Small intestine (tissue), 7 donors: ENCODE measurements at regions not wholly inside any gene's neighbourhood (a gene's known extent, or its start where the extent isn't known, plus 50 kb on each side); places are given as distances from the start of the nearest gene placed in this dataset.
A peak's percentile ranks its signal among the peaks of the same experiment; 100 is the strongest.

Experiments used
- DNase-seq, 2 donors: peaks; one replicate each; pipeline versions ENCODE4 v3.0.0 to v3.0.0-alpha.2; 2013
- FAIRE-seq: peaks from 2 replicates; lab custom pipeline; 2012; peaks lifted over from hg19 to GRCh38; lab: Jason Lieb, UNC
- H3K27ac ChIP-seq, 3 donors: one replicate each; pipeline ENCODE4 v1.5.1; 2013; ENCODE audit warnings: low read length in 2 of 3, mild to moderate bottlenecking in 2 of 3, control low read depth in 1 of 3, inconsistent platforms in 1 of 3, low read depth in 1 of 3, moderate library complexity in 1 of 3
- H3K27me3 ChIP-seq, 3 donors: one replicate each; pipeline ENCODE4 v1.6.1; 2013; ENCODE audit warnings: low read length in 3 of 3, inconsistent platforms in 1 of 3; ENCODE audit not compliant: control insufficient read depth in 3 of 3, insufficient read depth in 3 of 3
- H3K36me3 ChIP-seq, 3 donors: one replicate each; pipeline ENCODE4 v1.6.1; 2013; ENCODE audit warnings: low read length in 3 of 3, inconsistent platforms in 1 of 3, low read depth in 1 of 3, mild to moderate bottlenecking in 1 of 3, moderate library complexity in 1 of 3; ENCODE audit not compliant: control insufficient read depth in 3 of 3, insufficient read depth in 2 of 3
- H3K4me1 ChIP-seq, 3 donors: one replicate each; pipeline ENCODE4 v1.6.1; 2013; ENCODE audit warnings: low read length in 2 of 3, inconsistent platforms in 1 of 3, low read depth in 1 of 3, mild to moderate bottlenecking in 1 of 3, moderate library complexity in 1 of 3; ENCODE audit not compliant: control insufficient read depth in 3 of 3, insufficient read depth in 2 of 3
- H3K4me3 ChIP-seq, 3 donors: one replicate each; pipeline ENCODE4 v1.5.1; 2013; ENCODE audit warnings: low read length in 3 of 3, control low read depth in 1 of 3, inconsistent platforms in 1 of 3, low read depth in 1 of 3, mild to moderate bottlenecking in 1 of 3, moderate library complexity in 1 of 3
- H3K9me3 ChIP-seq, 2 donors: one replicate each; pipeline ENCODE4 v1.6.1; 2013; ENCODE audit warnings: low read depth in 1 of 2, low read length in 1 of 2; ENCODE audit not compliant: control insufficient read depth in 2 of 2, insufficient read depth in 1 of 2
- WGBS, 3 donors: extraction: QIAGEN DNeasy Blood & Tissue Kit; methylation state at CpG; one replicate each; pipeline ENCODE4 v1.1.7; 2013; 5-methylcytosine and 5-hydroxymethylcytosine counted together
- donor health status: healthy with polysubstance abuse.
- donor health status: control.
- donor health status: control.
- donor health status: Bipolar disorder and iron deficiency.
- donor health status: healthy.

DNA sequence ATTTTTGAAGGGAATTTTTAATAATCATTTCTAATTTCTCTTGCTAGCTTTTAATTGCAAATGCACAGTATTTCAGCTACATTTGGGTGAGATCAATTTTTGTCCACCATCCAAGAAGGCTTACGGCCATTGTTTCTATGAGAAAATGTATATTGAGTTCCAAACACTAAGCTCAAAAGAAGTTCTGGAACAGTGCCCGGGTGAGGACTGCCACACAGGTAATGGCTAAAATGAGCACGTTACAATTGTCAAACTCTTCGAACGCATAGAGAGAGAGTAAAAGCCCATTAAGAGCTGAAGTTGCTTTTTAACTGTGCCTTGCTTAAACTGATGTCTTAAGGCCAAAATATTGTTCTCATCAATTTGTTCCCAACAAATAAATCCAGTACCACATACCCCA, 755.0 kb downstream of the DIAPH3 start:
- no peak for DNase-seq
- Histone ChIP-seq H3K4me1 (peaks cover 0 to 4% (median 0%) of the 10 kb centered on the region in 3 donors), H3K27ac (no peak overlapping the region), H3K9me3 (peaks cover 0 to 6% of the 10 kb centered on the region in 2 donors), H3K4me3 (no peak overlapping the region), H3K36me3 (no peaks in the 10 kb centered on the region), H3K27me3 (no peaks in the 10 kb centered on the region)
- WGBS, 3 donors: 81 to 91% (median 85%) methylated on average over 5 of the region's 5 CpGs
- FAIRE-seq: no peak

GRCh38 chr13:59409211-59409610, 754.5 kb downstream of the DIAPH3 start:
- no peaks in the 10 kb centered on the region for H3K4me1 ChIP-seq
- no peak for DNase-seq
- no peak for FAIRE-seq

GRCh38 chr13:59409634-59410200, 754.0 kb downstream of the DIAPH3 start:
- FAIRE-seq (no peak), DNase-seq (no peak)
- Histone ChIP-seq H3K9me3 (peaks cover 0 to 6% of the 10 kb centered on the region in 2 donors), H3K4me1 (no peaks in the 10 kb centered on the region), H3K27me3 (no peaks in the 10 kb centered on the region), H3K4me3 (no peak overlapping the region), H3K36me3 (no peaks in the 10 kb centered on the region), H3K27ac (no peak overlapping the region)
- 53 to 71% (median 55%) methylated on average over 8 of the region's 8 CpGs for WGBS, 3 donors

More at GRCh38 chr13:59409211-59409610, 754.5 kb downstream of the DIAPH3 start:
- no peaks in the 10 kb centered on the region for H3K36me3 ChIP-seq
- H3K4me3 ChIP-seq: no peak overlapping the region
- peaks cover 0 to 6% of the 10 kb centered on the region in 2 donors for H3K9me3 ChIP-seq
- WGBS, 3 donors: 4 to 19% (median 6%) methylated on average over 2 of the region's 2 CpGs
- H3K27ac ChIP-seq: no peak overlapping the region
- no peaks in the 10 kb centered on the region for H3K27me3 ChIP-seq

GRCh38 chr13:59413126-59413525, 750.6 kb downstream of the DIAPH3 start:
- H3K4me1 ChIP-seq: no peaks in the 10 kb centered on the region
- no peak overlapping the region for H3K27ac ChIP-seq
- H3K36me3 ChIP-seq: no peaks in the 10 kb centered on the region
- FAIRE-seq (no peak), DNase-seq (no peak)
- H3K4me3 ChIP-seq: no peak overlapping the region
- H3K27me3 ChIP-seq: no peaks in the 10 kb centered on the region
- no peaks in the 10 kb centered on the region for H3K9me3 ChIP-seq

DNA sequence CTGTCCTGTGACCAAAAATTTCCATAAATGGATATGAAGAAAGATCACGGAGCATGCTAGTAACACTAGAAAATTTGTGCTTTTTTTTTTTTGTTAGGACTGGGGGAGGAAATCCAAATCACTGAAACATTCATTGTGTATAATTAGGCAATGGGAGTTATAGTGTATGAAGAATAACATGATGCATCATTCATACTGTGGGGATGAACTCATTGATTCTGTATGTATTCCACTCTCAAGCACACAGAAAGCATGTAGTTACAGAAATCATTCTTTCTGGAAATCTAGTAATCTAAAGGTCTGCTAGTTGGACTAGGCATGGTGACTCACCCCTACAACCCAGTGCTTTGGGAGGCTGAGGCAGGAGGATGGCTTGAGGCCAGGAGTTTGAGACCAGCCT, 749.7 kb downstream of the DIAPH3 start:
- WGBS, 3 donors: 65 to 88% (median 83%) methylated on average over 1 of the region's 1 CpG
- no peaks in the 10 kb centered on the region for H3K36me3 ChIP-seq
- FAIRE-seq: no peak

GRCh38 chr13:59415498-59415897, 748.2 kb downstream of the DIAPH3 start:
- FAIRE-seq (no peak), DNase-seq (peak in 1 of 2 donors; percentile 16)
- no peaks in the 10 kb centered on the region for H3K36me3 ChIP-seq
- H3K4me3 ChIP-seq: no peak overlapping the region
- H3K4me1 ChIP-seq: no peaks in the 10 kb centered on the region
- H3K9me3 ChIP-seq: no peaks in the 10 kb centered on the region
- H3K27me3 ChIP-seq: no peaks in the 10 kb centered on the region
- no peak overlapping the region for H3K27ac ChIP-seq
- WGBS, 3 donors: 41 to 64% (median 46%) methylated on average over 5 of the region's 5 CpGs

More for the DNA sequence above, 749.7 kb downstream of the DIAPH3 start:
- Histone ChIP-seq H3K4me1 (no peaks in the 10 kb centered on the region), H3K4me3 (no peak overlapping the region), H3K27me3 (no peaks in the 10 kb centered on the region), H3K9me3 (no peaks in the 10 kb centered on the region), H3K27ac (no peak overlapping the region)
- no peak for DNase-seq

DNA sequence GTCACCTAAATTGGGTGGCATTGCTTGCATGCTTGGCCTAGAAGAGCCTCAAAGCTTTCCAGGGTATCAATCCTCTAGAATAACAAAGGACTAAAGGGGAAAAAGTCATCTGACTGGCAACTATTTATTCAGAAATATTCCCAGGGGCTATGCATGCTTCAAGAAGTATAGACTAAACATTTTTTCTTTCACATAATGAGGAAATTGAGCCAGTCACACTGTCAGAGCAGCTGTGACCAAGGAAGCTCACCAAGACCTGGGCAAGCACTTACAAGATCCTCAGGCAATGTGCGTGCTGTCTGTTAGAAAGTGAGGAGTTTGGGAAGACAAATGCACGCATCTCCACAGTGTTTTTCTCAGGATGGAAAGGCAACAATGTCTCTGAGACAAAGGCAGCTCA, 747.2 kb downstream of the DIAPH3 start:
- no peak for FAIRE-seq
- no peak overlapping the region for H3K4me3 ChIP-seq
- no peaks in the 10 kb centered on the region for H3K27me3 ChIP-seq
- no peaks in the 10 kb centered on the region for H3K9me3 ChIP-seq
- 86 to 88% (median 87%) methylated on average over 2 of the region's 2 CpGs for WGBS, 3 donors
- H3K27ac ChIP-seq: no peak overlapping the region
- no peak for DNase-seq
- H3K4me1 ChIP-seq: no peaks in the 10 kb centered on the region
- no peaks in the 10 kb centered on the region for H3K36me3 ChIP-seq

GRCh38 chr13:59422646-59423045, 741.1 kb downstream of the DIAPH3 start:
- no peak for DNase-seq
- no peaks in the 10 kb centered on the region for H3K4me1 ChIP-seq
- no peak overlapping the region for H3K4me3 ChIP-seq
- 52 to 63% (median 55%) methylated on average over 4 of the region's 4 CpGs for WGBS, 3 donors
- FAIRE-seq: no peak
- no peaks in the 10 kb centered on the region for H3K9me3 ChIP-seq
- no peak overlapping the region for H3K27ac ChIP-seq
- no peaks in the 10 kb centered on the region for H3K36me3 ChIP-seq
- H3K27me3 ChIP-seq: no peaks in the 10 kb centered on the region

DNA sequence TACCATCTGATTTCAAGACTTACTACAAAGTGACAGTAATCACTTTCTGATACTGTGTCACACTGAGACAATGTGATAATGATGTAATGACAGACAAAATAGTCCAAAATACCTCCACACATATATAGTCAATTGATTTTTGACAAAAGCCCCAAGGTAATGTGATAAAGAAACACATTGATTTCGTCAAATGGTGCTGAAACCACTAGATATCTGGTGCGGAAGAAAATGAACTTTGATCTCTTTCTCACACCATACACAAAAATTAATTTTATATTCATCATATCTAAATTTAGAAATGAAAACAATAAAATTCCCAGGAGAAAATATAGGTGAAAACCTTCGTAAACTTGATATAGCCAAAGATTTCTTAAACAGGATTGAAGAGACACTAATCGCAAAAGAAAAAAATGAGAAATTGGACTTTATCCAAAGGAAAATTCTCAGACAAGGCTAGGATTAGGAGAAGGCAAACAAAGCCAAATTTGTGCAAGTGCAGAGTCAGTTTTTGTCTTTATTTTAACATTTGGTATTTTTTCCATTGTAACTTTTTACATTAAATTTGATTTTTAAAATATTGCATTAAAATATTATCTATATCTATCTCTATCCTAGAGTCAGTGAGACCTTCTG, 739.9 kb downstream of the DIAPH3 start:
- Histone ChIP-seq H3K36me3 (no peaks in the 10 kb centered on the region), H3K4me3 (no peak overlapping the region), H3K27me3 (no peaks in the 10 kb centered on the region), H3K4me1 (no peaks in the 10 kb centered on the region), H3K27ac (no peak overlapping the region), H3K9me3 (no peaks in the 10 kb centered on the region)
- DNase-seq (no peak), FAIRE-seq (no peak)
- WGBS, 3 donors: 49 to 68% (median 57%) methylated on average over 4 of the region's 4 CpGs
